Adrenal gland (tissue), 9 donors: ENCODE measurements at regions not wholly inside any gene's neighbourhood (a gene's known extent, or its start where the extent isn't known, plus 50 kb on each side); places are given as distances from the start of the nearest gene placed in this dataset.
A peak's percentile ranks its signal among the peaks of the same experiment; 100 is the strongest.

ENCODE experiments used
- DNase-seq, 7 donors: peaks; one replicate each; pipeline ENCODE4 v3.0.0-alpha.2; 2019 to 2020
- H3K27ac ChIP-seq, 5 donors: fragments of 200-600 bp; sonication (generic) in 4 of 5; 1 replicate in 3 of 5; 2 replicates in 2 of 5; pipeline versions ENCODE4 v1.5.1 to v1.8.0; 2016 to 2020; ENCODE audit warnings: mild to moderate bottlenecking in 1 of 5
- H3K27me3 ChIP-seq: fragments of 200-600 bp; 2 replicates; pipeline ENCODE4 v1.8.0; 2021
- H3K36me3 ChIP-seq, 2 donors: fragments of 200-600 bp; replicated peaks in 1 of 2; 1 replicate in 1 of 2; 2 replicates in 1 of 2; pipeline versions ENCODE4 v1.5.1 to v1.8.0; 2018 to 2022
- H3K4me1 ChIP-seq, 2 donors: fragments of 200-600 bp; replicated peaks in 1 of 2; 1 replicate in 1 of 2; 2 replicates in 1 of 2; pipeline versions ENCODE4 v1.5.1 to v1.8.0; 2018 to 2021
- H3K4me3 ChIP-seq, 4 donors: fragments of 200-600 bp; sonication (generic) in 3 of 4; one replicate each; pipeline ENCODE4 v1.5.1; 2016 to 2018
- H3K9me3 ChIP-seq, 3 donors: fragments of 200-600 bp; sonication (generic) in 1 of 3; replicated peaks in 1 of 3; 1 replicate in 2 of 3; 2 replicates in 1 of 3; pipeline versions ENCODE4 v1.5.1 to v1.8.0; 2016 to 2021
- CTCF ChIP-seq, 6 experiments: fragments of 450-650 bp in 4 of 6; fragments of 200-600 bp in 2 of 6; sonication (generic) in 1 of 6; IDR thresholded peaks; 1 replicate in 5 of 6; 2 replicates in 1 of 6; pipeline versions ENCODE4 v1.5.1 to v1.8.0; 2016 to 2021; ENCODE audit warnings: antibody characterized with exemption in 6 of 6, mild to moderate bottlenecking in 2 of 6, moderate library complexity in 1 of 6
- POLR2A ChIP-seq, 2 donors: fragments of 450-650 bp; IDR thresholded peaks; one replicate each; pipeline ENCODE4 v1.6.1; 2017; ENCODE audit warnings: antibody characterized with exemption in 2 of 2, mild to moderate bottlenecking in 2 of 2, moderate library complexity in 1 of 2
- WGBS, 4 donors: extraction: QIAGEN DNeasy Blood & Tissue Kit in 2 of 4; methylation state at CpG; one replicate each; pipeline versions ENCODE4 v1.1.5 to v1.1.7; 2013 to 2017; 5-methylcytosine and 5-hydroxymethylcytosine counted together
- intact Hi-C, 2 donors: fragments of 100-400 bp; cut with DNase I; formaldehyde crosslinking; loops; one replicate each; pipeline versions ENCODE4 v1.14.1 to v1.15.0; 2022 to 2023
- donor health status: healthy with polysubstance abuse.
- donor health status: Bipolar disorder and iron deficiency.
- donor health status: DM: yes; HTN: yes; CAD: no.
- donor health status: DM: no; HTN: no; CAD: no.
- donor health status: DM: no; HTN: no; CAD: no.

DNA sequence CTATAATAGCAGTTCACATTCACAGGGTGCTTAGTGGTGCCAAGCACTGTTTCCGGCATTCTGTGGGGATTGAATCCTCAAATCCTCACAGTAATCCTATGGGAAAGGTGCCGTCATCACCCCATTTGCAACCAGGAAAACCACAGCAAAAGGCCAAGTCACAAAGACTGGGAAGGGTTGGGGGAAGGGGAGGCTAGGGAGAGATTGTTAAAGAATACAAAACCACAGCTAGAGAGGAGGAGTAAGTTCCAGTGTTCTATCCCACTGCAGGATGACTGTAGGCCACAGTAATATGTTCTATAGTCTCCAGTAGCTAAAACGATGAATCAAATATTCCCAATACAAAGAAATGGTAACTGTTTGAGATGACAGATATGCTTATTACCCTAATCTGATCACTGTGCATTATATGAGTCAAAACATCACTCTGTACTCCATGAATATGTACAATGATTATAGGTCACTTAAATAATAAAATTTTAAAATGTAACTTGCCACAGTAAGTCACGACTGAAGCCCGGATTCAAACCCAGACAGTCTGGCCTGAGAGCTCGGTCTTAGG lies 256.8 kb downstream of the TOMM20 start:
- peak in 1 of 7 donors; percentile 1 for DNase-seq
- Histone ChIP-seq H3K4me3 (no peak overlapping the region), H3K4me1 (peaks cover 13 to 27% of the 10 kb centered on the region in 2 donors), H3K27ac (no peak overlapping the region), H3K36me3 (no peaks in the 10 kb centered on the region), H3K27me3 (no peaks in the 10 kb centered on the region), H3K9me3 (no peaks in the 10 kb centered on the region)
- intact Hi-C loops = no loop called here
- WGBS, 4 donors = 87 to 91% (median 88%) methylated on average over 6 of the region's 6 CpGs
- TF ChIP-seq CTCF (IDR thresholded peaks at IDR 0.05) = no peak
- TF ChIP-seq POLR2A (IDR thresholded peaks at IDR 0.05) = no peak

- no peak overlapping the region for H3K27ac ChIP-seq
- peak in 2 of 7 donors; percentile 13 to 44 for DNase-seq
- 77 to 91% (median 83%) methylated on average over 8 to 10 of the region's 10 CpGs for WGBS, 4 donors
- no peaks in the 10 kb centered on the region for H3K27me3 ChIP-seq
- peaks cover 15 to 27% of the 10 kb centered on the region in 2 donors for H3K4me1 ChIP-seq
- H3K4me3 ChIP-seq = no peak overlapping the region
- no peaks in the 10 kb centered on the region for H3K9me3 ChIP-seq
- intact Hi-C loops = no loop called here
- H3K36me3 ChIP-seq = no peaks in the 10 kb centered on the region
- TF ChIP-seq POLR2A (IDR thresholded peaks at IDR 0.05) (no peak), CTCF (IDR thresholded peaks at IDR 0.05) (no peak)
Observed at GRCh38 chr1:234871039-234871709, 257.5 kb downstream of the TOMM20 start.

GRCh38 chr1:234870020-234870981 lies 258.3 kb downstream of the TOMM20 start:
- H3K27ac ChIP-seq = no peak overlapping the region
- H3K4me3 ChIP-seq = no peak overlapping the region
- no peak for TF ChIP-seq CTCF (IDR thresholded peaks at IDR 0.05)
- TF ChIP-seq POLR2A (IDR thresholded peaks at IDR 0.05) = no peak
- DNase-seq = peak in 2 of 7 donors; percentile 9 to 42
- no peaks in the 10 kb centered on the region for H3K9me3 ChIP-seq
- peaks cover 8 to 23% of the 10 kb centered on the region in 2 donors for H3K4me1 ChIP-seq
- WGBS, 4 donors = 87 to 95% (median 94%) methylated on average over 11 of the region's 11 CpGs
- H3K36me3 ChIP-seq = no peaks in the 10 kb centered on the region
- H3K27me3 ChIP-seq = no peaks in the 10 kb centered on the region
- intact Hi-C loops = no loop called here
